Transverse colon (tissue), 4 donors: ENCODE measurements at regions not wholly inside any gene's neighbourhood (a gene's known extent, or its start where the extent isn't known, plus 50 kb on each side); places are given as distances from the start of the nearest gene placed in this dataset.
"Not testable (repeated sequence)": the region's sequence is repeated elsewhere in the genome, so short reads cannot be mapped to it uniquely, and the experiment has no call there.

Experiments
- DNase-seq: peaks from one replicate; pipeline ENCODE4 v3.0.0-alpha.2; 2019
- H3K27ac ChIP-seq, 4 donors: fragments of 200-600 bp; sonication (generic); 2 replicates each; pipeline ENCODE4 v1.5.1; 2016 to 2018; ENCODE audit warnings: inconsistent platforms in 4 of 4
- H3K27me3 ChIP-seq: fragments of 200-600 bp; sonication (generic); 2 replicates; pipeline ENCODE4 v1.5.1; 2017; ENCODE audit warnings: inconsistent platforms
- H3K36me3 ChIP-seq, 4 donors: fragments of 200-600 bp; sonication (generic); 2 replicates each; pipeline ENCODE4 v1.5.1; 2017 to 2019; ENCODE audit warnings: inconsistent platforms in 4 of 4
- H3K4me1 ChIP-seq, 4 donors: fragments of 200-600 bp; sonication (generic); 2 replicates each; pipeline ENCODE4 v1.5.1; 2017 to 2020; ENCODE audit warnings: inconsistent platforms in 4 of 4
- H3K4me3 ChIP-seq, 4 donors: fragments of 200-600 bp; sonication (generic); 1 replicate in 1 of 4; 2 replicates in 3 of 4; pipeline versions ENCODE4 v1.5.1 to v1.6.1; 2017 to 2019; ENCODE audit warnings: inconsistent platforms in 4 of 4
- H3K9me3 ChIP-seq, 2 donors: fragments of 200-600 bp; sonication (generic); 2 replicates each; pipeline ENCODE4 v1.5.1; 2017 to 2019; ENCODE audit warnings: inconsistent platforms in 2 of 2
- CTCF ChIP-seq, 5 experiments: fragments of 200-600 bp in 3 of 5; fragments of 450-650 bp in 2 of 5; sonication (generic) in 3 of 5; IDR thresholded peaks; 1 replicate in 2 of 5; 2 replicates in 3 of 5; pipeline ENCODE4 v1.5.1; 2016 to 2017; ENCODE audit warnings: antibody characterized with exemption in 5 of 5, inconsistent platforms in 3 of 5, mild to moderate bottlenecking in 2 of 5, moderate library complexity in 1 of 5
- EP300 ChIP-seq: sonication (generic); formaldehyde crosslinking; IDR thresholded peaks from one replicate; pipeline ENCODE4 v1.6.1; 2017; ENCODE audit warnings: antibody characterized with exemption, low read depth
- POLR2A ChIP-seq: fragments of 450-650 bp; IDR thresholded peaks from one replicate; pipeline ENCODE4 v1.6.1; 2016; ENCODE audit warnings: antibody characterized with exemption, mild to moderate bottlenecking, moderate library complexity
- POLR2AphosphoS5 ChIP-seq, 3 donors: sonication (generic); formaldehyde crosslinking; IDR thresholded peaks; one replicate each; pipeline ENCODE4 v1.6.1; 2016; ENCODE audit warnings: antibody characterized with exemption in 3 of 3
- WGBS, 2 donors: methylation state at CpG; one replicate each; pipeline ENCODE4 v1.1.5; 2018; ENCODE audit warnings: low coverage in 1 of 2; 5-methylcytosine and 5-hydroxymethylcytosine counted together
- in situ Hi-C, 4 donors: fragments of 200-750 bp; cut with MboI; loops; one replicate each; pipeline versions ENCODE4 v1.15.0 to v1.15.1; 2017; ENCODE audit warnings: low sequenced_read_pairs in 3 of 4, low pct_ligation_motif_present in 1 of 4, low pct_unique_long_range_greater_than_20kb in 1 of 4
- intact Hi-C: fragments of 100-400 bp; cut with DNase I; formaldehyde crosslinking; loops from one replicate; pipeline ENCODE4 v1.15.1; 2023; ENCODE audit warnings: low total_unique reads

- 94% methylated on average over 23 of the region's 23 CpGs; no CpG with 5 or more reads in 1 of the 2 donors for WGBS, 2 donors
- no peak overlapping the region for H3K27ac ChIP-seq
- in situ Hi-C loops (no loop called here), intact Hi-C loops (no loop called here)
- no peaks in the 10 kb centered on the region for H3K27me3 ChIP-seq
- TF ChIP-seq POLR2AphosphoS5 (IDR thresholded peaks at IDR 0.05) (no peak), CTCF (IDR thresholded peaks at IDR 0.05) (no peak), EP300 (no peak), POLR2A (no peak)
- H3K9me3 ChIP-seq, result no peaks in the 10 kb centered on the region
- no peak overlapping the region for H3K4me3 ChIP-seq
- H3K36me3 ChIP-seq, result no peaks in the 10 kb centered on the region
- DNase-seq, result no peak
- H3K4me1 ChIP-seq, result no peaks in the 10 kb centered on the region
Measured at GRCh38 chr18:76273036-76273545, 222.0 kb downstream of the ZNF516 start.

GRCh38 chr18:76267423-76267822, 227.6 kb downstream of the ZNF516 start:
- DNase-seq, intact Hi-C loops, H3K27me3 ChIP-seq, H3K36me3 ChIP-seq, H3K9me3 ChIP-seq, in situ Hi-C loops, H3K4me3 ChIP-seq, H3K27ac ChIP-seq: not testable (repeated sequence)
- WGBS, 2 donors, result 93 to 100% methylated on average over 1 to 6 of the region's 6 CpGs
- peaks cover 0 to 29% (median 0%) of the 10 kb centered on the region in 4 donors for H3K4me1 ChIP-seq

GRCh38 chr18:76266236-76266991, 228.6 kb downstream of the ZNF516 start:
- H3K27ac ChIP-seq, result peak overlapping the region; percentile 49 to 91 (median 78)
- peaks cover 0 to 29% (median 0%) of the 10 kb centered on the region in 4 donors for H3K4me1 ChIP-seq
- H3K36me3 ChIP-seq, result no peaks in the 10 kb centered on the region
- H3K27me3 ChIP-seq, result no peaks in the 10 kb centered on the region
- intact Hi-C loops (no loop called here), in situ Hi-C loops (no loop called here)
- peak overlapping the region in 1 of 4 donors; percentile 16 for H3K4me3 ChIP-seq
- no peak for DNase-seq
- no peaks in the 10 kb centered on the region for H3K9me3 ChIP-seq
- TF ChIP-seq POLR2A, result no peak
- 87 to 94% methylated on average over 2 to 9 of the region's 9 CpGs for WGBS, 2 donors

- peak overlapping the region in 1 of 4 donors; percentile 16 for H3K4me3 ChIP-seq
Measured at GRCh38 chr18:76265497-76266235, 229.4 kb downstream of the ZNF516 start.

More at GRCh38 chr18:76265497-76266235, 229.4 kb downstream of the ZNF516 start:
- 0 to 21% methylated on average over 1 to 9 of the region's 9 CpGs for WGBS, 2 donors
- TF ChIP-seq EP300 (no peak), CTCF (IDR thresholded peaks at IDR 0.05) (no peak), POLR2A (no peak), POLR2AphosphoS5 (IDR thresholded peaks at IDR 0.05) (no peak)
- Histone ChIP-seq H3K36me3 (no peaks in the 10 kb centered on the region), H3K27ac (peak overlapping the region; percentile 49 to 91 (median 78)), H3K27me3 (no peaks in the 10 kb centered on the region), H3K4me1 (peaks cover 0 to 29% (median 0%) of the 10 kb centered on the region in 4 donors), H3K9me3 (no peaks in the 10 kb centered on the region)
- DNase-seq, result peak; percentile 19
- in situ Hi-C loops (no loop called here), intact Hi-C loops (no loop called here)
